Cardiac fibroblast (primary cell): ENCODE measurements at regions not wholly inside any gene's neighbourhood (a gene's known extent, or its start where the extent isn't known, plus 50 kb on each side); places are given as distances from the start of the nearest gene placed in this dataset.

Experiments used
- DNase-seq, 2 donors: peaks; one replicate each; pipeline versions ENCODE4 v3.0.0 to v3.0.0-alpha.2; 2010; ENCODE audit warnings: low read depth in 2 of 2
- H3K4me3 ChIP-seq, 2 donors: replicated peaks in 1 of 2; 1 replicate in 1 of 2; 2 replicates in 1 of 2; pipeline ENCODE4 v1.5.1; 2011; ENCODE audit warnings: low read depth in 2 of 2, low read length in 2 of 2, mild to moderate bottlenecking in 2 of 2, moderate library complexity in 1 of 2
- CTCF ChIP-seq: IDR thresholded peaks from one replicate; pipeline ENCODE4 v1.5.1; 2011; ENCODE audit warnings: low read depth, mild to moderate bottlenecking, low read length, inconsistent platforms

GRCh38 chr18:43671431-43671830, 394.1 kb upstream of the SYT4 start:
- no peak for TF ChIP-seq CTCF
- no peak overlapping the region for H3K4me3 ChIP-seq
- peak in 1 of 2 donors; percentile 11 for DNase-seq

GRCh38 chr18:43680096-43680495, 402.8 kb upstream of the SYT4 start:
- no peak for TF ChIP-seq CTCF
- H3K4me3 ChIP-seq: no peak overlapping the region
- no peak for DNase-seq

GRCh38 chr18:43681661-43682060, 404.4 kb upstream of the SYT4 start:
- TF ChIP-seq CTCF: no peak
- H3K4me3 ChIP-seq: no peak overlapping the region
- no peak for DNase-seq

- no peak for TF ChIP-seq CTCF
- no peak for DNase-seq
- no peak overlapping the region for H3K4me3 ChIP-seq
Measured at GRCh38 chr18:43682196-43682595, 404.9 kb upstream of the SYT4 start.

GRCh38 chr18:43686709-43687108, 409.4 kb upstream of the SYT4 start:
- no peak overlapping the region for H3K4me3 ChIP-seq
- TF ChIP-seq CTCF: no peak
- no peak for DNase-seq

GRCh38 chr18:43692099-43692690, 414.9 kb upstream of the SYT4 start:
- H3K4me3 ChIP-seq: no peak overlapping the region
- no peak for TF ChIP-seq CTCF
- peak; percentile 3 to 31 for DNase-seq

GRCh38 chr18:43702399-43702798, 425.1 kb upstream of the SYT4 start:
- no peak for TF ChIP-seq CTCF
- DNase-seq: no peak

More at GRCh38 chr18:43702399-43702798, 425.1 kb upstream of the SYT4 start:
- H3K4me3 ChIP-seq: no peak overlapping the region
